Body of pancreas (tissue), 4 donors: ENCODE measurements at regions not wholly inside any gene's neighbourhood (a gene's known extent, or its start where the extent isn't known, plus 50 kb on each side); places are given as distances from the start of the nearest gene placed in this dataset.

Experiments used
- ATAC-seq: fragments of 150-250 bp; one replicate; pipeline ENCODE4 v1.9.1; 2016
- DNase-seq, 4 donors: peaks; one replicate each; pipeline ENCODE4 v3.0.0-alpha.2; 2019
- H3K27ac ChIP-seq, 4 donors: fragments of 200-600 bp; sonication (generic); 1 replicate in 3 of 4; 2 replicates in 1 of 4; pipeline versions ENCODE4 v1.5.1 to v1.6.1; 2016 to 2019; ENCODE audit warnings: mild to moderate bottlenecking in 1 of 4, mixed read lengths in 1 of 4, moderate library complexity in 1 of 4
- H3K27me3 ChIP-seq, 2 donors: fragments of 200-600 bp; sonication (generic); one replicate each; pipeline ENCODE4 v1.6.0; 2016; ENCODE audit warnings: mild to moderate bottlenecking in 1 of 2
- H3K36me3 ChIP-seq, 2 donors: fragments of 200-600 bp; sonication (generic); replicated peaks in 1 of 2; 2 replicates each; pipeline ENCODE4 v1.5.1; 2016; ENCODE audit warnings: low read depth in 2 of 2; ENCODE audit not compliant: insufficient read depth in 1 of 2
- H3K4me1 ChIP-seq: fragments of 200-600 bp; sonication (generic); one replicate; pipeline ENCODE4 v1.6.0; 2016
- H3K4me3 ChIP-seq, 2 donors: fragments of 200-600 bp; sonication (generic); 1 replicate in 1 of 2; 2 replicates in 1 of 2; pipeline ENCODE4 v1.5.1; 2016 to 2019
- H3K9me3 ChIP-seq, 3 donors: fragments of 200-600 bp; sonication (generic); 1 replicate in 2 of 3; 2 replicates in 1 of 3; pipeline ENCODE4 v1.5.1; 2016
- CTCF ChIP-seq, 7 experiments: fragments of 450-650 bp in 4 of 7; fragments of 200-600 bp in 3 of 7; sonication (generic) in 3 of 7; IDR thresholded peaks; one replicate each; pipeline ENCODE4 v1.5.1; 2016 to 2019; ENCODE audit warnings: antibody characterized with exemption in 7 of 7
- POLR2A ChIP-seq, 3 donors: fragments of 450-650 bp; IDR thresholded peaks; one replicate each; pipeline ENCODE4 v1.6.1; 2016; ENCODE audit warnings: antibody characterized with exemption in 3 of 3, mild to moderate bottlenecking in 2 of 3
- WGBS, 2 donors: methylation state at CpG; one replicate each; pipeline ENCODE4 v1.1.5; 2017; 5-methylcytosine and 5-hydroxymethylcytosine counted together
- intact Hi-C: fragments of 100-400 bp; cut with DNase I; formaldehyde crosslinking; loops from one replicate; pipeline ENCODE4 v1.15.1; 2023

DNA sequence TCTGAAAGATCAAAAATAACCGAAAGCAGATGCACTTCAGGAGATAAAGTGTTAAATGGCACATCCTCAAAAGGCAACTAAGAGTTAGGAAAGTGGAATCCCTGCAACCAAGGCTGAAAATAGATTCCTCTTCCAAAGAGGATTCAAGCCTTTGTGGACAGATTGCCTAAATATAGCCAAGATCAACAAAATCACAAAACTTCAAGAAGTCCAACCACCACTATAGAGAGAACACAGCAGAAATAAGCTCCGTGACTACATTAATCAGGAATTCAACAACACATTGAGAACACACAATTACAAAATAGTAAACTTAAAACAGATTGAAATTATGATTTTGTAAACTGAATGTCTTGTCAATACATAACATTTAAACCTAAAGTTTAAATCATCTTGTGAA is 165.7 kb downstream of the LNPK start:
- Histone ChIP-seq H3K9me3 (no peaks in the 10 kb centered on the region), H3K27ac (no peak overlapping the region)
- no peak for TF ChIP-seq POLR2A (IDR thresholded peaks at IDR 0.05)
- no peak for TF ChIP-seq CTCF (IDR thresholded peaks at IDR 0.05)

GRCh38 chr2:175834477-175834876 is 167.6 kb downstream of the LNPK start:
- WGBS, 2 donors: 24 to 31% methylated on average over 5 of the region's 5 CpGs
- no peak for DNase-seq
- H3K36me3 ChIP-seq: no peaks in the 10 kb centered on the region

More for the DNA sequence above, 165.7 kb downstream of the LNPK start:
- WGBS, 2 donors: 47 to 67% methylated on average over 2 of the region's 2 CpGs
- Histone ChIP-seq H3K4me3 (no peak overlapping the region), H3K27me3 (no peaks in the 10 kb centered on the region), H3K36me3 (no peaks in the 10 kb centered on the region), H3K4me1 (no peaks in the 10 kb centered on the region)
- intact Hi-C loops: no loop called here
- DNase-seq (no peak), ATAC-seq (no peak)

GRCh38 chr2:175832866-175833265 is 169.2 kb downstream of the LNPK start:
- Histone ChIP-seq H3K36me3 (no peaks in the 10 kb centered on the region), H3K27me3 (no peaks in the 10 kb centered on the region), H3K9me3 (no peaks in the 10 kb centered on the region), H3K4me1 (no peaks in the 10 kb centered on the region), H3K4me3 (no peak overlapping the region), H3K27ac (no peak overlapping the region)
- intact Hi-C loops: no loop called here
- DNase-seq (no peak), ATAC-seq (no peak)
- TF ChIP-seq CTCF (IDR thresholded peaks at IDR 0.05) (no peak), POLR2A (IDR thresholded peaks at IDR 0.05) (no peak)

More at GRCh38 chr2:175834477-175834876, 167.6 kb downstream of the LNPK start:
- no peak for ATAC-seq
- TF ChIP-seq CTCF (IDR thresholded peaks at IDR 0.05) (no peak), POLR2A (IDR thresholded peaks at IDR 0.05) (no peak)
- H3K27ac ChIP-seq: no peak overlapping the region
- H3K9me3 ChIP-seq: no peaks in the 10 kb centered on the region
- H3K4me1 ChIP-seq: no peaks in the 10 kb centered on the region
- H3K27me3 ChIP-seq: no peaks in the 10 kb centered on the region
- H3K4me3 ChIP-seq: no peak overlapping the region
- intact Hi-C loops: no loop called here

DNA sequence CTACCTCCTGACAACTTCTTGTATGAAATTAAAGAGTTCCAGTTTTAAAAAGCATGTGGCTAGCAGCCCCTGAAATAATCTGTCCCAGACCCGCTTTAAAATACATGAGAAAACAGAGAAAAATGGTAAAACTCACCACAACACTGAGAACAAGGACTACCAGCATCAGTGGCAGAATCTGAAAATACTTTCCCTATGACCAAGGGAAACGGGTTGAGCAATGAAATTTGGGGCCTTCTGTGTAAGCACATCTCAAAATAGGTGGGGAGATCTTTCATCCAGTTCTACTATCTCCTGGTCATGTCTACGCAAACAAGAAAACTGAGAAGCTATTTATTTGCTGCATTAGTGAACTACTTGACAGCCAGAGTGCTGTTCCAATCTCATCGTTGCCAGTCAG is 172.3 kb downstream of the LNPK start:
- no peaks in the 10 kb centered on the region for H3K36me3 ChIP-seq
- TF ChIP-seq POLR2A (IDR thresholded peaks at IDR 0.05) (no peak), CTCF (IDR thresholded peaks at IDR 0.05) (no peak)
- no peaks in the 10 kb centered on the region for H3K27me3 ChIP-seq
- H3K4me3 ChIP-seq: no peak overlapping the region
- no peaks in the 10 kb centered on the region for H3K9me3 ChIP-seq
- intact Hi-C loops: no loop called here
- 58 to 66% methylated on average over 4 of the region's 4 CpGs for WGBS, 2 donors
- DNase-seq (no peak), ATAC-seq (no peak)
- no peaks in the 10 kb centered on the region for H3K4me1 ChIP-seq
- no peak overlapping the region for H3K27ac ChIP-seq

- DNase-seq (no peak), ATAC-seq (no peak)
- Histone ChIP-seq H3K36me3 (no peaks in the 10 kb centered on the region), H3K4me3 (no peak overlapping the region), H3K9me3 (no peaks in the 10 kb centered on the region), H3K27me3 (no peaks in the 10 kb centered on the region), H3K4me1 (no peaks in the 10 kb centered on the region), H3K27ac (no peak overlapping the region)
- 40 to 63% methylated on average over 2 of the region's 2 CpGs for WGBS, 2 donors
- intact Hi-C loops: no loop called here
- TF ChIP-seq POLR2A (IDR thresholded peaks at IDR 0.05): no peak
- no peak for TF ChIP-seq CTCF (IDR thresholded peaks at IDR 0.05)
These were observed 174.2 kb downstream of the LNPK start for GRCh38 chr2:175827856-175828255.
